GM21526 (cell line): ENCODE measurements at regions not wholly inside any gene's neighbourhood (a gene's known extent, or its start where the extent isn't known, plus 50 kb on each side); places are given as distances from the start of the nearest gene placed in this dataset.
"Not testable (repeated sequence)": the region's sequence is repeated elsewhere in the genome, so short reads cannot be mapped to it uniquely, and the experiment has no call there.

Experiments used
- ATAC-seq: cut with Tn5 transposase; IDR thresholded peaks from one replicate; pipeline ENCODE4 v1.9.1; 2021; ENCODE audit warnings: moderate library complexity; ENCODE audit not compliant: unreplicated experiment, low FRiP score

DNA sequence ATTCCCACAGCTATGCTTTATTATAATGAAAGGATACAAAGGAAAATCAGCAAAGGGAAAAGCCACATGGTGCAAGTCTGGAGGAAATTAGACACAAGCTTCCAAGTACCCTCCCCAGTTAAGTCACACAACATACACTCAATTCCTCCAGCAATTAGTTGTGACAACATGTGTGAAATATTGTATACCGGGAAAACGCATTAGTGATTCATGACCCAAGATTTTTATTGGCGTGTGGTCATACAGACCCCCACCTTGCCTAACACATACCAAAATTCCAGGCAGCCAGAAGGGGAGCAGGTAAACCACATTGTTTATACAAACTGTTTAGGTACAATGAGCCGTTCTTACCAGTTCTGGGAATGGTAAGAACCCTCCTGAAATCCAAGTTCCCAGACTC lies 160.6 kb downstream of the CYB561 start:
- no peak for ATAC-seq

DNA sequence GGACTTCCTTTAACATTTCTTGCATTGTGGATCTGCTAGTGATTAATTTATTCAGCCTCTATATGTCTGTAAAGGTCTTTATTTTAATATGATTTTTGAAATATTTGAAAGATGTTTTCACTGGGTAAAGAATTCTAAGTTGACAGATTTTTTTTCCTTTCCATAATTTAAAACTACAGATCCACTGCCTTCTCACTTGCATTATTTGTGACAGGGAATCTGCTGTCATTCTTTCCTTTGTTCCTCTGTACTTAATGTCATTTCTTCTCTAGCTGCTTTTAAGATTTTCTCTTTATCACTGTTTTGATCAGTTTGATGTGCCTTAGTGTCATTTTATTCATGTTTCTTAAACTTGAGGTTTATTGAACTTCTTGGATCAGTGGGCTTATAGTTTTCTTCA lies 159.9 kb downstream of the CYB561 start:
- ATAC-seq, result no peak

DNA sequence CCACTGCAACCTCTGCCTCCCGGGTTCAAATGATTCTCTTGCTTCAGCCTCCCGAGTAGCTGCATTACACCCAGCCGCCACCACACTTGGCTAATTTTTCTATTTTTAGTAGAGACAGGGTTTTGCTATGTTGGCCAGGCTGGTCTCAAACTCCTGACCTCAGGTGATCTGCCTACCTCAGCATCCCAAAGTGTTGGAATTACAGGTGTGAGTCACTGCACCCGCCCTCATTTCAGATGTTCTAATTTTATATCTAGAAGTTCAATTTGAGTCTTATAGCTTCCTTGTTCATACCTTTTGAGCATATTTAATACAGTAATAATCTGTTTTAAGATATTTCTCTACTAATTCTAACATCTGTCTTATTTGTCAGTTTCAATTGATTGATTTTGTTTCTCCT lies 159.1 kb downstream of the CYB561 start:
- ATAC-seq, result not testable (repeated sequence)

DNA sequence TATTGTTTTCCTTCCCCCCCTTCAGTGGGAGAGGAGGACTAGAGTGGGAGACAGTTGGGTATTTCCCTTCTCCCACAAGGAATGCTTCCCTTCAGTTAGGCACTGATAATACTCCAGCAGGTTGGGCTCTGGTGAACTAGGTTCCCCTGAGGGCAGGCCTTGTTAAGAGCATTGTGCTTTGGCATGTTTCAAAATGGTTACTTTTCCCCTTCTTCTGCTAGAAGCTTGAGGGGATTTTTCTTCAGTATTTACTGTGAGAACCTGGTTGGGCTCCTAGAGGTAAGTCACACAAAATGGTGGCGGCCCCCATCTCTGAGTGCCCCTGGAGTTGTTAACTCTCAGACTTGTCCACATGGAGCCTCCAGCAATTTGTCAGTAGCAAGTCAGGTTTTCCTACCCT lies 156.2 kb downstream of the CYB561 start:
- no peak for ATAC-seq

DNA sequence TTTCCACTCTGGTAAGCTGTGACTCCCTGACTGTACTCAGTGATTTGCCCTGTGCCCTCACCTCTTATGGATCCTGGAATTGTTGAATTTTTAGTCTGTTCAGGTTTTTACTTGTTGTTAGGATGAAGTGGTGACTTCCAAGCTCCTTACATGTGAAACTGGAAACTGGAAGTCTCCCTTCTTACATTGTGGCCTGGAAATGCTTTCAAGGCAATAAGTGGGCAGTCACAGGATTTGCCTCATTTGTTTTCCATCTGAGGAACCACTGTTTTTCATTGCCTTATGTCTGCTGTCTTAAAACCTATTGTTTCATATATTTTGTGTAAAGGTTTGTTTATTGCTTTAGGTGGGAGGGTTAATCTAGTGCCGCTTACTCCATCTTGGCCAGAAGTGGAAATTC lies 155.8 kb downstream of the CYB561 start:
- no peak for ATAC-seq

DNA sequence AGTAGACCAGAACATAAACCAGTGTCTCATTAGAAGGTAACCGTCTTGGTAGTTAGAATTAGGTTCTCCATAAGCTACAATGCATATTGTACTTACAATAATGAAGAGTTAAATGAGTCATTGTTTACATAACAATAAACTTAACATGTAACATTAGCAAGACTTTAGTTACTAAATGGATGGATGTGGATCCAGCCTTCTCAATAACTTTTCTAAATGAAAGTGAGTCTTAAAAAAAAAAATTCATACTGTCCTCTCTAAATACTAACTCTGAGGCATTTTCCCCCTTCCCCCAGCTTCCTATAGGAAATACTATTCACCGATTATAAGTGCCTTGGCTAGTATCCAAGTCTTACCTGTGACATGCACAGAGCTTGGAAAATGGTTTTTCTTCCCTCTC lies 155.3 kb downstream of the CYB561 start:
- ATAC-seq, result no peak

DNA sequence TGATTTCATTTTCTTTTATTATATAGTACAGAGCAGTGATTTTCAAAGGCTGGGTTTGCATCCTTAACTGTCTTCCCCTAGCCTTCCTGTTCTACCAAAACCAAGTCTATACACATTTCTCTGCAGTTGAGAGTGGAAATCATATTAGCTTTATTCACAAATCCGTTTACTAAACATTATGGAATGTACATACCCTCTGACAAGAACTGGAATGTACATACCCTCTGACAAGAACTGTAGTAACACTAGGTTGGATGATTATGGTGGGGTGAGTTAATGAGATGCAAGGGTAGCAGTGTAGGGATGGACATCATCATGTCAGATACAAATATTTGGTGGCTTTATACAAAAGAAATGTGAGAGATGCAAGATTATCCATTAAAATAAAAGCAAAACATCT lies 154.8 kb downstream of the CYB561 start:
- no peak for ATAC-seq

DNA sequence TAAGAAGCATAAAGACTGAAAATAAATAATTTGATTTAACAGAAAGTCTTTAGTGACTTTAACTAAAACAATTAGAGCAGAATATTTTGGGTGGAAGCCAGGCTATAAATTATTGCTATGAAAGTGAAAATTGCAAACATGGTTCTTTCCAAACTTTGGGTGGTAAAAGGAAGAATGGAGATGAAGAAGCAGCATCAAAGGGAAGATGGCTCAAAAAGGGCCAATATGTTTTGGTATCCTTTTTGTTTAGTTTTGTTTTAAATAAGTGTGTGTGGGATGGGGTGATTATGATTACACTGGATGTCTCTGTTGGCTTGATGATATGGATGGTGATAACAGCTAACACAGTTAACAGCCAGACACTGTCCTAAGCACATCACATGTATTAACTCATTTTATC lies 153.7 kb downstream of the CYB561 start:
- no peak for ATAC-seq

DNA sequence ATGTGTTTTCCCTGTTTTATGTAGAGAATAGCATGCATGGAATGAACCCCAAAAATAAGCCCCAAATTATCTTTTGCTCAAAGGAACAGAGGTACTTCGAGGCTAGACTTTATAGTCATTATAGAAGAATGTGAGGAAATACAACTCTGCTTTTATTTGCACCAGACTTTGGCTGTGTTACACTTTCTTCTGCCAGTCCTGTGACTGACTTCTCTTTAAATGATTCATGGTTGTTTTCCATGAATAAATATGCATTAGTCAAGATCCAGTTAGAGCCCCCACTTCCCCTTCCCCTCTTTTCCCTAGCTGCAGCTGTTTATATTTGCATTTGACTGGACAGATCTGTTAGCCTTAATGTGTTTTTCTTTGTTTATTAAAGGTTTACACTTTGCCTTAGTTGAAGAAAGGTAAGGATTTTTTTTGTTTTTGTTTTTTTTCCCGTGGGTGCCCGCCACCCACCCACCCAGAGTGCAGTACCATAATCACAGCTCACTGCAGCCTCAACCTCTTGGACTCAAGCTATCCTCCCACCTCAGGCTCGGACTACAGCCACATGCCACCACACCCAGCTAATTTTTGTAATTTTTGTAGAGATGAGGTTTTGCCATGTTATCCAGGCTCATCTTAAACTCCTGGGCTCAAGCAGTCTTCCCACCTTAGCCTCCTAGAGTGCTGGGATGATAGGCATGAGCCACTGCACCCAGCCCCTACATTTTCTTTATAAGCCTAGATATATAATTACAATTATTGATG lies 152.6 kb downstream of the CYB561 start:
- no peak for ATAC-seq

DNA sequence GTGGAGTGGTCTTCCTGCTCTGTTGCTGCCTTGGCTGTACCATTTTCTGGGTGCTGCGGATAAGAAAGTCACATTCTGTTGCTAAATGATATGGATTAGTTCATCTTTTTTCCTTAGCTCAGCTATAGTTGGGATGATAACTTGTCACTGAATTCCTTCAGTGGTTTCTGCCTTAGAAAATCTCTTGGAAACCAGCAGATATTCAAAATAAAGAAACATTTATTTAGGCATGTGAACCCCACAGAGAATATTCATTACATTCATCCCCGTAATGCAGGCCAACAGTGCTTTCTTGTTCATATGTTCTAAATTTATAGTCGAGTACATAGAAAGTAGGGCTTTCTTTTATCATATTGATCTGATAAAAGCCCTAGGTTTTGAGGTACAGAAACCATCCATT lies 151.3 kb downstream of the CYB561 start:
- no peak for ATAC-seq

DNA sequence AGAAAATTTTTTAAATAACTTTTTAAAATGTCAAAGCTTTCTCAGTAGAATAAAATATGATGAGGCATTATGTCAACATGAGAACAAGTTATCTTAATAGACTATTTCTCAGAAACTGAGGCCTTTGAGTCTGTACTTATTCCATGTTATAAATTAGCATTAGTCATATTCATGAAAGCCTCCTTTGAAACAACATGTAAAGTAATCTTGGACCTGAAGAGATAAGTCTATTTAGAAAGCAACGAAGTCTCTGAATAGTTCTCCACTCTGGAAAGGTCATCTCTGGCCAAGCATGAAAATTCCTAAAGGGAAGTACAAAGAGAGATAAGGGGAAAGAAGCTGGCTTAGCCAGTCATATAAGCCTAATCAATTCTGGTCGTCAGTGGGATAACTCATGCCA lies 150.8 kb downstream of the CYB561 start:
- ATAC-seq, result no peak

DNA sequence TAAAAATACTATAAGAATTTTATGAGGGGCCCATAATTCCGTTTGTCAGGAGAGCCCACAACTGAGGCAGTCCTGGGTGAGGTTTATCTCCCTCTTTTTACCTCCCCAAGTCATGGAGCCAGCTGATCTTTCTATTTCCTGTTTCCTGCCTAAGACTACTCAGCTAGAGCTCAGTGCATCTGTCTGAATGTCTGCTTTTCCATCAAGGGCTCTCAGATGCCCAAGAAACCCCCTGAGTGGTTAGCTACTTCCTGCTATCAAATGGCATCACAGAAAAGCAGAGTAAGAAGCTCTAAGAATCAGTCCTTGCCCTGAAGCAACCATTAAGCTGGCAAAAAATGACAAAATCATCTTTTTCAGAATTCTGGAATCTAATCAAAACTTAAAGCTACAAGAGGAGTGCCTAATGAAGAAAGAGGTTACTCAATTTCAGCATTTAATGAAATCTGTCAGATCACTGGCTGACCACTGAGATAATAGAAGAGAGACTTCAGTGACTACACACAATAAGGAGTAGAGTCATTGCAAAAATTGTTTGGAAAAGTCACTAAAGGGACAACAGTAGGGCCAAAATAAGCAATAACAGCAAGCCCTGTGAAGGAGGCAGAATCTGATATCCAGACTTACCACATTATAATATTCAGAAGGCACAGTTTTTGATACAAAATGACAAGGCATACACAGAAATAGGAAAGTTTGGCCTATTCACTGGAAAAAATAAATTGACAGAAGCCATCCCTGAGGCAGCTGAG lies 150.1 kb downstream of the CYB561 start:
- no peak for ATAC-seq

DNA sequence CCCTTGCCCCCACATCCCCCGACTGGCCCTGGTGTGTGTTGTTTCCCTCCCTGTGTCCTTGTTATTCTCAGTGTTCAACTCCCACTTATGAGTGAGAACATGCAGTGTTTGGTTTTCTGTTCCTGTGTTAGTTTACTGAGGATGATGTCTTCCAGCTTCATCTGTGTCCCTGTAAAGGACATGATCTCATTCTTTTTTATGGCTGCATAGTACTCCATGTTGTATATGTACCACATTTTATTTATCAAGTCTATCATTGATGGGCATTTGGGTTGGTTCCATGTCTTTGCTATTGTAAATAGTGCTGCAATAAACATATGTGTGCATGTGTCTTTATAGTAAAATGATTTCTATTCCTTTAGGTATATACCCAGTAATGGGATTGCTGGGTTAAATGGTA lies 147.2 kb downstream of the CYB561 start:
- not testable (repeated sequence) for ATAC-seq

DNA sequence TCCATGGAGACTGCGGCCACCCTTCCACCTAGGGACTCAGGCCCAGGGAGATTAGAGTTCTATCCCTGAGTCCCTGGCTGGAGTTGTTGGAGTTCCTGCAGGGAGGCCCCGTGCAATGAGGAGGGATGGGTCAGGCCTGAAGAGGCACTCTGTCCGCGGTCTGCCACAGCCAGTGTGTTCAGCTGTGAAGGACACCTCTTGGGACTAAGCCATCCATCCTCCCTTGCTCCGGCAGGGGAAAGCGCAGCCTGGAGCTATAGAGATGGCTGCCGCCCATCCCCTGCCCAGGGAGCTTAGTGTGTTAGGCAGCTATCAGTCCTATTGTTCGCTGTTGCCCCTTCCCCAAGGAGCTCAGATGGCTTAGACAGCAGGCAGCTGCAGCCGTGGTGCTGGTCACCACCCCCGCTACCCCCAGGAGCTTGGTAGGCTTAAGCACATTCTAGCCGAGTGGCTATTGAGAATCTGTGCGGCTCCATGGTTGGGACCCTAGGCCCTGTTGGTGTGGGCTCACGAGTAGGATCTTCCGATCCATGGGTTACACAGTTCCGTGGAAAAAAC lies 141.3 kb downstream of the CYB561 start:
- ATAC-seq, result no peak

DNA sequence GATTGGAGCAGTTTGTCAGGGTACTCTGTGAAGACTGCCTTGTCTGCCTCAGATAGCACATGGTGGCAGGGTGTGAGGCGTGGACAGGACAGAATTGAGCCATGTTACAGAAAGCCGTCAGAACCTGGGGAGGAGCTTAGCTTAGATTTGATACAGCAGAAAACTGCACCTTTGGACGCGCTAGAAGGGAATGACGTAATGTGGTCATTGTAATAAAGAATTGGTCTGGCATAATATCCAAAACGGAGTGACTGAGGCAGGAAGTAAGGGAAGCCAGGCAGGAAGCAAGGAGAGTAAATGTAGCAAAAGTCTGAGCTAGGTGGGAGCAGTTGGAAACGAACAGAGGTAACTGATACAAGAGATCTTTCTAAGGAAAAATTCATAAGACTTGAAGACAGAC lies 140.2 kb downstream of the CYB561 start:
- ATAC-seq, result no peak

DNA sequence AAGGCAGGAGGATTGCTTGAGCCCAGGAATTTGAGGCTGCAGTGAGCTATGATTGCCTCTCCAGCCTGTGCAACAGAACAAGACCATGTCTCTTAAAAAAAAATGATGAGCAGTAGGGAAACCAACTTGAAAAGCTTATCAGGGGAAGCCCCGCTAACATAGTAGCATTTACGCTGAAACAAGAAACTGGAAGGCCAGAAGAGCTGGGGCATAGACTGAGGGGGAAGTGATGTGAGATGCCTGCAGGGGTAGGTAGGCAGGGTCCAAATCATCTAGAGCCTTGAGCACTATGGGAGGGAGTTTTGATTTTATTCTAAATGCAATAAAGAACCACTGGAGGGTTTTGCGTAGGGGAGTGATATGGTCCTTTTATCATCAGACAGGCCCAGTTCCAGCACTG lies 139.3 kb downstream of the CYB561 start:
- ATAC-seq, result no peak

DNA sequence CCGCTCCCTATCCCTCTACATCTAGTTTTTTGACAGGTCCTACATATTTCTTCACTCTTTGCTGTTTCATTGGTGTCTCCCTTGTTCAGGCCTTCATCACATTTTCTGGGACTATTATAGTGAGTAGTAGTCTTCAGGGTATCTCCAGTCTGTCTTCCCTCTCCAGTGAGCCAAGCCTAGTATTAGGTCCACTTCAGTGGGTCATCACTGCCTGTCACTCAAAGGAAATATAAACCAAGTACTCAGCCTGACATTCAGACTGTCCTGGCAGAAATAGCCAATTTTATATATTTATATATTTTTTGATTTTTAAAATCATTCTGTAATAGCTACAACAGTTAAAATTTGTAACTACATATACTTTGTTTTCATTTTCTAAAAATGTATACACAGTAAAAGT lies 137.8 kb downstream of the CYB561 start:
- no peak for ATAC-seq

DNA sequence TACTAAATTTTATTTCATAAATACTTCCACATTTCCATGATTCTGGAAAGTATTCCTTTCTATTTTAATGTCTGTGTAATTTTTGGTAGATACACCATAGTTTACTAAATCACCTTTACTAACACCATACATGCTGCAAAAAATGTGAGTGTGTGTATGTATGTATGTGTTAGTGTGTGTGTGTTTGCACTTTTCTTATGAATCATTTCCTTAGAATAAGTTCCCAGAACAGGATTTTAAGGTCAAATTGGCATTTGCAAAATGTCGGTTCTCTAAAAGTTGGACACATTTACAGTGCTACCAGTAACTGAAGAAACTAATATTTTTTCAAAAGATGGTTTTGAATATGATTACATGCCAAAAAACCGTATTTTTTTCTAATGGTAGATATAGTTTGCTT lies 137.1 kb downstream of the CYB561 start:
- no peak for ATAC-seq

DNA sequence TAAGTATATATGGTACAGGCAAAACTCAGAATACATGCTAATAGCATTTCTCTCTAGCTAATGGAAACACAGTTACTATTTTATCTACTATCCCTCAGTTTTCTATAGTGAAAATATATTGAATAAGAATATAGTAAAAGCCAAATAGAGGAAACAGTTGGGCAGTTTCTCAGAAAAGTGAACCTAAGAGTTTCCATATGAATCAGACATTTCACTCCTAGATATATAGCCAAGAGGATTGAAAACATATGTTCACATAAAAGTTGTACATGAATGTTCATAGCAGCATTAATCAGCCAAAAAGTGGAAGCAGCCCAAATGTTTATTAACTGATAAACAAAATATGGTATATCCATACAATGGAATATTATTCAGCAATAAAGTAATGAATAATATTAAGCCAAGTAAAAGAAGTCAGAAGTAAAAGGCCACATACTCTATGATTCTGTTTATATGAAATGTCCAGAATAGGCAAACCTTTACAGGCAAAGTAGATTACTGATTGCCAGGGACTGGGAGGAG lies 134.6 kb downstream of the CYB561 start:
- ATAC-seq, result no peak

DNA sequence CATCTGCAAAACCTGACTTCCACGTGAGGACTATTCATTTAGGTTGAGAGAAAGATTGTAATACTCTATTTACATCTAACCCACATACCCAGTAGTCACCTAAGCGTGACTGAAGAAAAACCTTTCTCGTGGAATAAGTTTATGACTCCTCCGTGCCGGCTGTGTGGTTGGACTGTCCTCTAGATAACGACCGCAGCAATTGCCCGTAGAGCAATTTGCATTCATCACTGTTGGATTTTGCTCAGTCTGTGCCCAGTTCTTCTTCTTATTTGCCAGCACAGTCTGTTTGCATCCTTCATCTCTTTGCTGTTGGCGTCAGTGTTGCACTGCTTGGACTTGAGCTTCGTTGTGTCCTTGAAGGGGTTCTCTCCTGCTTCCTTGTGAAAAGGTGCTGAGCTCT lies 131.3 kb downstream of the CYB561 start:
- ATAC-seq, result no peak

DNA sequence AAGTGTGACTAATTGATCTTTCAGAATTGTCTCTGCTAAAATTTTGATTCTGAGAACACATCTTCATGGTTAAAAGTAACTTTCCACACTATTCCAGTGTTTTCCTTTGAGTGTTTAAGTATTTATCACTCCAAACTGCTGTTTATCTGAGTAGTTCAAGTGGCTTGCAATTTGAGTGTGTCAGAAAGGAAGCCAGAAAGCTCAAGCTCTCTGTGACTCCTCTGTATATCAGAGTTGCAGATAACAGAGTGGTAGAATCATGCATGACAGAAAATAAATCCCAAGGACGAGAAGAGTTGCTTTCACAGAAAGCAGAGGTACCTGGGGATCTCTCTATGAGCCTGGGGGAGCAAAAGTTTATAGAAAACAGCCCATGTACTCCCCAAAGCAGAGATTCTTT lies 130.0 kb downstream of the CYB561 start:
- no peak for ATAC-seq
